Fibroblast of skin of left quadriceps (primary cell): ENCODE measurements at regions not wholly inside any gene's neighbourhood (a gene's known extent, or its start where the extent isn't known, plus 50 kb on each side); places are given as distances from the start of the nearest gene placed in this dataset.

Experiments used
- DNase-seq, 2 experiments: peaks; one replicate each; pipeline ENCODE4 v3.0.0-alpha.2; 2013; ENCODE audit warnings: low read depth in 2 of 2

DNA sequence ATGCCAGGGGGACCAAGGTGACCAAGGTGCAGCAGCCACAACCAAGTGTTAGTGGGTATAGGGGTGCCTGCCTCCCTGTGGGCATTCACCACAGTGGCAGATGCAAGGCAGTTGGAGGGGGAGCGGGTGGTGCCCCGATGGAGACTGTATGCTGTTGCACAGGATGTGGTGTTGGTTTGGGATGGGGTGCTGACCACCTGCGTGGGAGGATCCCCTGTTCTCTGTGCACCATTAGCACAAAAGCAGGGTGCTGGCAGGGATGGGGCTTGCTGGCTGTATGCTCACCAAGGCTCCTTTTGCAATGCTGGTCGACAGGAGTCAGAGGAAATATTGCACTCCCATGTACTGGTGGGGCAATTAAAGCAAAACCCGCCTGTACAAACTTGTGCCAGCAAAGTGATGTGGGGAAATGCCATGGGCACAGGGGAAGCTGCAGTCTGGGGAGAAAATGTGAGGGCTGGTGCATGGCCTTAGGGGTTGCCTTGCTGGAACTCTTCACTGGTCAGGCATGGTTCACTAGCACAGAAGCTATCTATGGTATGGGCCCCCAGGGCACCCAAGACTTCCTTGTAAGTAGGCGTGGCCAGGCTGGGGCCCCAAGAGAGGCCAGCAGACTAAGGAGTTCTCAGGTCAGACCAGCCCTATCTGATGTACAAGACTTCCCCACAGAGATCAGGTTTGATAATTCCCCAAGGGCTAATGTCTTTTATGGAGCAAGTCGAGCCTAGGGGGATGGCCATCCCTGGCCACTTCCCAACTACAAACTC lies 51.9 kb upstream of the GNAT3 start:
- no peak for DNase-seq

DNA sequence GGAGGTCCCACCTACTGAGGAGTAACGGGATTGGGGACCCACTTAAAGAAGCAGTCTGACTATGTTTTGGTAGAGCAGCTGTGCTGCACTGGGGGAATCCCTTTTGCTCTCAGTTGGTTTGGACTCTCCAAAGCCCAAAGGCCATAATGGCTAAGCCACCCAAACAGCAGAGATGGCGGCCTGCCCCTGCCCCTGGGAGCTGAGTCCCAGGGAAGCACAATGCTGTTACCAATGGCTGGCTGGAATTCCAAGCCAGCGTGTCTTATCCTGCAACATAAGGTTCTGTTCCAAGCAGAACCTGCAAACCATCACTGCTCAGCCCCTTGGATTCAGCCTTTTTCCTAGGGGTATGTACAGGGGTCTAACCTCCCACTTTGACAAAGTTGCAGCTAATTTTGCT lies 53.7 kb upstream of the GNAT3 start:
- DNase-seq = no peak

DNA sequence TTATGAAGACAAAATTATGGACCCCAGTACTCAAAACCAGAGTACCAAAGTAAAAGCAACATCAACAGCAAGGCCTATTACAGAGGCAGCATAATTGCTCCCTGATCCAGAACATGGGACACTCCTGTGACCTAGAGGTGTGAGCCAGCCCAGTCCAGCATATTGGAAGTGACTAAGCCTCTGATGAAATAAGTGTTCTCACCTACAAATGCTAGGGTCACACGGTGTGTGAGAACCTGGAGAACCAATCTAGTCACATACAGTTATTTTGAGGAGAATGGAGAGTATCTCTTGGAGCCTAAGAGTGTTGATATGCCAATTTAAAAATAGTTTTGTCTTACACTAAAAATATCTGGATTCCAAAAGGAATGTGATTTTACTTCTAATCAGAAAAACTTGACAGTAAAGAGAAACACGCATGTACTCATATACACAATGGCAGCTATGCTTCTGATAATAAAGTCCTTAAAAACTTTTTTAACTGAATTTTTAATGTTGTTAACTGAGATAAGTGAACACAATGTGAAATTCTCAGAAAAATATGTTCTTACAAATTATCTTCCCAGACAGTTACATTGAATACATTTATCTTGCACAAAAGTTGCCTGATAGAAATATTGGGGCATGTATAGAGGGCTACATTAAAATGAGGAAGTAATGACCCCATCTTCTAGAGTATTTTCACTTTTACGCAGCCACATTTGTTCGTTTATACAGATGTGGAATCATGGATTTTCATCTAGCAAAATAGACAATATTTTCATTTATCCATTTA lies 56.8 kb upstream of the CD36 start:
- no peak for DNase-seq

DNA sequence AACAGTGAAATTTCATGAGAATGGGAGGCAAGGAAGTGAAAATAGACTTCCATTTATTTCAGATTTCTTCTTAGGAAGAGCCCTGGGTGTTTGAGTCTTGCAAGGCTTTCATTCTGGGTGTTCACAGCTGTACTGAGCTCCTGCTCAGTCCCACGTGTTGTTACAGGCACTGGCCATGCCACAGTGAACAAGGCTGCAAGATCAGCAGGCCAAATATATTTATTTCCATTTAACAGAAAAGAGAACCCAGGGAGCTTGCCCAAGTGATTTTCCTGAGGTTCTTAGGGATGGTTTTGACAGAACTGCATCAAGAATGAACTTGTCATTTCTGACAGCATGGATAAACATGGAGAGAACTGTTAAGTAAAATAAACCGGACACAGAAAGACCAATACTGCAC lies 54.5 kb upstream of the CD36 start:
- no peak for DNase-seq

DNA sequence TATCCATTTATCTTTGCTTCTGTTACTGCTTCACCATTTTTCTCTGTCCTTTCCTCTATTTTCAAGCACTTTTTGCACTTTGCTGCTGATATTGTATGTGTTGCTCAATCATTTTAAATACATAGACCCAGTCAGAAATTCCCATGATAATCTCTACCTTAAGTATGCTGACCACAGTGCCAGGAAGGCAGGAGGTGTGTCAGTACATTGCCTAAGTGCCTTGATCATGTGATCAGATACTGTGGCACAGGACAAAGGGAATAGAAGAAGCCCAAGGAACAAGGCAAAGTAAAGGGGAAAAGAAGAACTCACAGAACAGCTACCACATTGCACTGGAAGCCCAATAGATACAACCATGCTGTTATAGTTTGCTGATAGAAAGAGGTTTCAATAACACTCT lies 53.7 kb upstream of the CD36 start:
- peak; percentile 2 to 6 for DNase-seq

DNA sequence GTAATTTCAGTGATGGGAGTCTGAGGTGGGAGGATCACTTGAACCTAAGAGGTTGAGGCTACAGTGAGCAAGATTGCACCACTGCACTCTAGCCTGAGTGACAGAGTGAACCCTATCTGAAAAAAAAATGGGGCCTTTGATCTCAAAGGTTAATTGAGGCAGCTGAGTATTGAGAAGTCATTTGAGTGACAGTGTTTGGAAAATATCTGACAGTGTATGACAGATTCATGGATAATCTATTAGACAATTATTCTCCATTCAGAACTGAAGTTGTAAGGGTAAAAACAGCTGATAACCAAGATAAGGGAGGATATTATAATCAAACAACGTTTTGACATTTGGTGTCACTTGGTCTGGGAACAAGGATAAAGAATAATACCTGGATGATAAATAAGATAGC lies 50.9 kb upstream of the CD36 start:
- no peak for DNase-seq

DNA sequence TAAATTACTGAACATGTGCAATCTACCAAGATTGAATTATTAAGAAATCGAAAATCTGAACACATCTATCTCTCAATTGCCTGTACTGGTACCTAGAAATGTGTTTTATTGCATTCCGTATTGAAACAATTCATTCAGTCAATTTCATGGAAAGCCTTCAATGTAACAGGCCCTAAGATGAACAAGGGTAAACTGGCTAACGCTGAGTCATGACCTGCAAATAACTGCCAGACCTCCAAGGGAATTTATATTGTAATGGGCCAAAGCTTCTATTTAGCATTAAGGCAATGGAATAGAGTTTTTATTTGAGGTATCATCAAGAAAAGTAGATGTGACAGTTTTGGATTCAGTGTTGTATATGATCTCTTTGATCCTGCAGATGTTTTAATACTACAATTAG lies 49.9 kb upstream of the CD36 start:
- no peak for DNase-seq
